Chondrocyte (in vitro differentiated cells): ENCODE measurements at regions not wholly inside any gene's neighbourhood (a gene's known extent, or its start where the extent isn't known, plus 50 kb on each side); places are given as distances from the start of the nearest gene placed in this dataset.
A peak's percentile ranks its signal among the peaks of the same experiment; 100 is the strongest.

ENCODE experiments used
- DNase-seq: peaks from one replicate; pipeline ENCODE4 v3.0.0; 2021; ENCODE audit warnings: mixed read lengths, low spot score
- H3K27ac Mint-ChIP-seq: one replicate; pipeline ENCODE4 v1.8.0; 2021; ENCODE audit warnings: mild to moderate bottlenecking, moderate library complexity, mixed read lengths; ENCODE audit not compliant: unreplicated experiment
- H3K27me3 Mint-ChIP-seq: 2 replicates; pipeline ENCODE4 v1.8.0; 2021; ENCODE audit warnings: low read depth, mixed read lengths
- H3K36me3 Mint-ChIP-seq: 2 replicates; pipeline ENCODE4 v1.8.0; 2021; ENCODE audit warnings: low read depth, mixed read lengths
- H3K4me1 Mint-ChIP-seq: 2 replicates; pipeline ENCODE4 v1.8.0; 2021; ENCODE audit warnings: low read depth, mild to moderate bottlenecking, mixed read lengths
- H3K4me3 Mint-ChIP-seq: one replicate; pipeline ENCODE4 v1.8.0; 2021; ENCODE audit warnings: mild to moderate bottlenecking, moderate library complexity, mixed read lengths; ENCODE audit not compliant: unreplicated experiment
- H3K9me3 Mint-ChIP-seq: 2 replicates; pipeline ENCODE4 v1.8.0; 2021; ENCODE audit warnings: low read depth, mixed read lengths
- CTCF ChIP-seq: fragments of 200-600 bp; sonication (generic); IDR thresholded peaks from 2 replicates; pipeline ENCODE4 v1.5.0; 2021; ENCODE audit warnings: antibody characterized with exemption, mild to moderate bottlenecking, moderate library complexity

DNA sequence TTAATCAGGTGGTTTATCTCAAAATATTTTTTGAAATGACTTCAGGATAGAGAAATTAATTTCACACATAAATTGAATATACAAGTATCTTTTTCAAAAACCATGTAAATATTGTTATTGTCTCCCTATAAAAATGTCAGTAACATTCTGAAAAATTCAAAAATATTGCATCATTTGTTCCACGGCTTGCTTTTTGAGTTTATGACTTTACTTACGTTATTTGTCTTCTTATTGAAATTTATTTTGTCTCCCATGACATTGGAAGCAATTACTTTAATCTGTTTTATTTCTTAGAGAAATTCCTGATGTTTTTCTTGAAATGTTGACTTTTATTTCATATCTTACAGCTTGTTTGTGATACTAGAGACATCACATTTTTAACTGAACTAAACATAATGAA, 56.9 kb upstream of the P2RY1 start:
- Mint-ChIP-seq H3K27ac (no peak overlapping the region), H3K4me3 (no peak overlapping the region), H3K4me1 (peaks cover 18% of the 10 kb centered on the region), H3K9me3 (peaks cover 4% of the 10 kb centered on the region), H3K36me3 (no peaks in the 10 kb centered on the region), H3K27me3 (no peaks in the 10 kb centered on the region)
- no peak for TF ChIP-seq CTCF
- no peak for DNase-seq

- Mint-ChIP-seq H3K27ac (peak overlapping the region; percentile 7), H3K36me3 (no peaks in the 10 kb centered on the region), H3K27me3 (no peaks in the 10 kb centered on the region), H3K9me3 (peaks cover 2% of the 10 kb centered on the region), H3K4me1 (peaks cover 18% of the 10 kb centered on the region), H3K4me3 (no peak overlapping the region)
- no peak for DNase-seq
- TF ChIP-seq CTCF, result no peak
Observed at GRCh38 chr3:152779653-152780052, 55.3 kb upstream of the P2RY1 start.

GRCh38 chr3:152780553-152780952, 54.4 kb upstream of the P2RY1 start:
- Mint-ChIP-seq H3K27me3 (no peaks in the 10 kb centered on the region), H3K9me3 (peaks cover 2% of the 10 kb centered on the region), H3K27ac (no peak overlapping the region), H3K4me1 (peaks cover 18% of the 10 kb centered on the region), H3K4me3 (no peak overlapping the region), H3K36me3 (no peaks in the 10 kb centered on the region)
- no peak for DNase-seq
- no peak for TF ChIP-seq CTCF

DNA sequence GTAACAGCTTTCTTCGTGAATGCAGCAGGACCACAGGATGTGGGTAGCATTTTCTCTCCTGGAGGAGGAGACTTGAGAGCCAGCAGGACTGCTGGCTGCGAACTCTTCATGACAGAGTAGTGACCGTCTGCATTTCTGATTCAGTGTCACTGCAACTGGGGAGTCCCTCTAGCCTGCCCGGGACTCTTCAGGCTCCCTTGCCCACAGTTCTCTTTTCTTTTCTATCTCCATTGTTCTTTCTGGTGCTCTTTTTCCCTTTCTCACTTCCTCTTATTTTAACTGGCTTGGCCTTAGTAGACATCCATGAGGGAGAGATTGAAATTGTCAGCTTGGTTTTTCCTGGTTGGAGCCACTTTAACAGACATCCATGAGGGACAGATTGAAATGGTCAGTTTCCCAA, 49.9 kb upstream of the P2RY1 start:
- Mint-ChIP-seq H3K36me3 (no peaks in the 10 kb centered on the region), H3K27me3 (no peaks in the 10 kb centered on the region), H3K4me3 (no peak overlapping the region), H3K9me3 (peaks cover 5% of the 10 kb centered on the region), H3K4me1 (peaks cover 2% of the 10 kb centered on the region), H3K27ac (no peak overlapping the region)
- no peak for TF ChIP-seq CTCF
- no peak for DNase-seq
